ELF-1 (cell line): ENCODE measurements at regions not wholly inside any gene's neighbourhood (a gene's known extent, or its start where the extent isn't known, plus 50 kb on each side); places are given as distances from the start of the nearest gene placed in this dataset.
"Not testable (repeated sequence)": the region's sequence is repeated elsewhere in the genome, so short reads cannot be mapped to it uniquely, and the experiment has no call there.

ENCODE experiments used
- DNase-seq: peaks from one replicate; pipeline ENCODE4 v3.0.0-alpha.2; 2016; ENCODE audit warnings: low read depth, low spot score

GRCh38 chr10:130351466-130352290, 215.5 kb downstream of the GLRX3 start:
- no peak for DNase-seq

DNA sequence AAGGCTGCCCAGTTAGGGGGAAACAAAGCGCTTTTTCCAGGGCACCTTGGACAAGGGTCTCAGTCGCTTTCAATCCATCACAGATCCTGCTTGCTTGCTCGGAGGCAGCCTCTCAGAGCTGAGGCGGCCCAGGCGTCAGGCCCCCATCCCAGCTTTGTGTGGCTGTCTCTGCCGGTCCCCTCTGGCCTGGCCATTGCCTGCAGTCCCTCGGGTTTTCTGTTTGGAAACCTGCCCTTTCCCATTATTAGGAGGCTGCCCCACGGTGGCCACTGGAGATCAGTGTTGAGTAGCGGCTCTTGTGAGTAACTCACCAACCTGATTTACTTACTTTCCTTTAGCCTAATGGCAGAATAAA, 216.1 kb downstream of the GLRX3 start:
- DNase-seq = peak; percentile 37

- no peak for DNase-seq
These were observed 217.9 kb downstream of the GLRX3 start for GRCh38 chr10:130353928-130354572.

DNA sequence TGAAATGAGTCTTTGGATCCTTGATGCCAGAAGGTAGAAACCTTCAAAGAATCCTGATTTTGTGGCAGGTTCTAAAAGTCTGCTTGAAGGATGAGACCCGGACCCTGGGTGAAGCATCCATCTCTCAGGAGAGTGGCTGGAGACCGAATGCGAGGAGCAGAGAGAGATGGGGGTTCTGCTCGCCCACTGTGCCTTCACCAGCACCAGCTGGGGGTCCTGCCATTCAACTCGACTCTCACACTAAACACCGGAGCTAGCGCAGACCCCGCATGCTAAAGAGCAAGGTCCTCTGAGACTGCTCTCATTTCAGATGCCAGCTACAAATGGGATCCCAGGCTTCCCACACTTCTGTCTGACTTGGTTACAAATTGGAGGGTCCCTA, 218.4 kb downstream of the GLRX3 start:
- no peak for DNase-seq

DNA sequence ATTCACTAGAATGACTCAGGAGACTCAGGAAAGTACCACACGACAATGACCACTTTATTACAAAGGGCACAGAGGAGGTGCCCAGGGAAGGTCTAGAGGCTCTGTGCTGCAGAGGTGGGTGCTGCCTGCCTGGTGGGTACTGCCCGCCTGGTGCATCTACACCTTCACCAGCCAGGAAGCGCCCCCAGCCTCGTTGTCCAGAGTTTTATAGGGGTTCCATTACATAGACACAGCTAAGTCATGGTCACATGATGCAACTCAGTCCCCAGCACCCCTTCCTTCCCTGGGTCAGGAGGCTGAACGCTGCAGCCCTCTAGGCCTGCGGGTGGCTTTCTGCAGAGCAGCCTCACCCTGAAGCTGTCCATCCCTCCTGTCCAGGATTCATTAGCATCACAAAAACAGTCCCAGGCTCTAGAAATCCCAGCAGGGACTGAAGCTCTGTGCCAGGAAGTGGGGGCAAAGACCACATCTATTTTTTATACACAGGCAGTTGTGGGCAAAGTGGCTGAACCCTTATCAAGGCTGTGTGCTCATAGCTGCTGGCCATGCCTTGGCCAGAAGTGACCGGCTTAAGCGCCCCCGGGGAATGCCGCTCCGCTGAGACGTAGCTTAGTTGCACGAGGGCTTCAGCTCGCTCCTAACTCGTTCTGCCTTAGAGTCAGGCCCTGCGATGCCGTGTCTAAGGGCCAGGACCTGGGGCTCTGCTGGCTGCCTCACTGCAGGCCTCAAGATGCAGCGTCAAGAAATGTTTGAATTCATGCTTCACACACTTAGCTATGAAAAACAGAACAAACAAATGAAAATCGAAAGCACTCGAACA, 219.0 kb downstream of the GLRX3 start:
- DNase-seq = peak; percentile 65

- DNase-seq = not testable (repeated sequence)
These were observed 220.2 kb downstream of the GLRX3 start for GRCh38 chr10:130356429-130356828.

GRCh38 chr10:130357226-130357625, 221.0 kb downstream of the GLRX3 start:
- no peak for DNase-seq

GRCh38 chr10:130357951-130358350, 221.8 kb downstream of the GLRX3 start:
- DNase-seq = no peak

- DNase-seq = no peak
These were observed 222.9 kb downstream of the GLRX3 start for GRCh38 chr10:130358981-130359650.

DNA sequence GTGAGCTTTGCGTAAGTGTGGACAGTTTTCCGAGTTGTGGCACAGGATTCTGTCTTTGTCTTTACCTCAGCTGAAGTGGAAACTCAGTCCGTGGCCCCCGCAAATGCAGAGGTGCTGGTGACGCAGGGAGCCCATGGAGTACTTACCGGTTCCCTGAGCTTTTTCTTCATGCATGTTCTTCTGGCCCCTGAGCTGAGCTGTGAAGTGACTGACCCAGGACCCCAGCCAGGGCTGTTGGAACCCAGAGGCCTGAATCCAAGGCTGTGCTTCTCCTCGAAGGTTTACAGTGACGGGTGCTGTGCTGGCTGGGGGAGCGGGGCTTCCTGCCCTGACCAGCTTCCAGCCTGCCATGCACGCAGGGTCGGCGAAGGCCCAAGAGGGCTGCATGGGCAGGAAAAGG, 223.5 kb downstream of the GLRX3 start:
- no peak for DNase-seq

DNA sequence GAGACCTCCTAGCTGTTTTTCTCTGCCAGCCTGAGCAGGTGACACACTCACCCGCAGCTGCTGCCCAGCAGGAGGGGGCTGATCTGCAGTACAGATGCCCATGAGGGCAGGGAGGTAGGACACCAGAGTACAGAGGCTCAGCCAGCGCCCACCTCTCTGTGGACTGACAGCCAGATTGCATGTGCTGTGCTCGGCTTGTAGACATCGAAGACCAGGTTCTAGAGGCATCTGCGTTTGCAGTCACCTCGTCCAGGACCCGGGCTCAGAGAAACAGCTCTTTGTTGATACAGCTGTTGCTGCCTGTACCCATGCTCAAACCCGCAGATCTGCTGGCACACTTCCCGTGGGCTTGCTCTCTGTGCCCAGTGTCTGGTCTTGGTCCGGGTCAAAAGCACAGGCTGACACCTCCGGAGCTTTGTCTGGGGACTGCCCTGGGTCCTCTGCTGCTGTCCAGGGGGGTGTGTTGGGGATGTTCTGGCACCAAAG, 224.7 kb downstream of the GLRX3 start:
- no peak for DNase-seq

GRCh38 chr10:130361351-130362105, 225.3 kb downstream of the GLRX3 start:
- no peak for DNase-seq

GRCh38 chr10:130362308-130362761, 226.1 kb downstream of the GLRX3 start:
- peak; percentile 73 for DNase-seq

GRCh38 chr10:130363051-130363450, 226.9 kb downstream of the GLRX3 start:
- DNase-seq = no peak

- no peak for DNase-seq
These were observed 227.8 kb downstream of the GLRX3 start for GRCh38 chr10:130363899-130364445.

GRCh38 chr10:130364631-130365411, 228.6 kb downstream of the GLRX3 start:
- DNase-seq = no peak

- no peak for DNase-seq
These were observed 232.8 kb downstream of the GLRX3 start for GRCh38 chr10:130368761-130369560.

- no peak for DNase-seq
These were observed 233.6 kb downstream of the GLRX3 start for GRCh38 chr10:130369645-130370381.
